Endodermal cell (in vitro differentiated cells): ENCODE measurements at regions not wholly inside any gene's neighbourhood (a gene's known extent, or its start where the extent isn't known, plus 50 kb on each side); places are given as distances from the start of the nearest gene placed in this dataset.

Experiments used
- DNase-seq: peaks from one replicate; pipeline ENCODE4 v3.0.0-alpha.2; 2017
- H3K27ac ChIP-seq: 2 replicates; pipeline ENCODE4 v1.5.1; 2013; ENCODE audit warnings: mild to moderate bottlenecking, low read depth, low read length, moderate library complexity
- H3K27me3 ChIP-seq: 2 replicates; pipeline ENCODE4 v1.6.1; 2013; ENCODE audit warnings: mild to moderate bottlenecking, low read length, moderate library complexity; ENCODE audit not compliant: insufficient read depth, control insufficient read depth, poor library complexity, severe bottlenecking
- H3K36me3 ChIP-seq: 2 replicates; pipeline ENCODE4 v1.7.0; 2013; ENCODE audit warnings: mild to moderate bottlenecking, low read length, moderate library complexity; ENCODE audit not compliant: control insufficient read depth, insufficient read depth
- H3K4me1 ChIP-seq: one replicate; pipeline ENCODE4 v1.7.0; 2013; ENCODE audit warnings: low read length; ENCODE audit not compliant: control insufficient read depth, insufficient read depth
- H3K4me3 ChIP-seq: 2 replicates; pipeline ENCODE4 v1.5.1; 2013; ENCODE audit warnings: mild to moderate bottlenecking, low read length, moderate library complexity
- H3K9ac ChIP-seq: 2 replicates; pipeline ENCODE4 v1.6.1; 2013; ENCODE audit warnings: mild to moderate bottlenecking, low read length, moderate library complexity; ENCODE audit not compliant: poor library complexity, severe bottlenecking; ENCODE audit errors: extremely low read depth
- H3K9me3 ChIP-seq: 2 replicates; pipeline ENCODE4 v1.6.1; 2013; ENCODE audit warnings: mild to moderate bottlenecking, low read length, moderate library complexity; ENCODE audit not compliant: control insufficient read depth
- H3K27ac Mint-ChIP-seq: 2 replicates; pipeline ENCODE4 v1.8.0; 2020; ENCODE audit warnings: mixed read lengths
- H3K27me3 Mint-ChIP-seq: 2 replicates; pipeline ENCODE4 v1.8.0; 2021; ENCODE audit warnings: mild to moderate bottlenecking, mixed read lengths; ENCODE audit not compliant: insufficient read depth
- H3K36me3 Mint-ChIP-seq: 2 replicates; pipeline ENCODE4 v1.8.0; 2020; ENCODE audit warnings: low read depth, mixed read lengths
- H3K4me1 Mint-ChIP-seq: 2 replicates; pipeline ENCODE4 v1.8.0; 2020; ENCODE audit warnings: mixed read lengths
- H3K4me3 Mint-ChIP-seq: 2 replicates; pipeline ENCODE4 v1.8.0; 2020; ENCODE audit warnings: mild to moderate bottlenecking, moderate library complexity, mixed read lengths
- H3K9me3 Mint-ChIP-seq: 2 replicates; pipeline ENCODE4 v1.8.0; 2020; ENCODE audit warnings: mild to moderate bottlenecking, mixed read lengths
- CTCF ChIP-seq: fragments of 200-600 bp; sonication (generic); conservative IDR thresholded peaks from 2 replicates; pipeline ENCODE4 v1.5.0; 2021; ENCODE audit warnings: antibody characterized with exemption, mild to moderate bottlenecking
- WGBS, 2 experiments: methylation state at CpG; one replicate each; pipeline versions ENCODE4 v1.1.5 to v1.1.7; 2013; ENCODE audit warnings: missing lambda C conversion rate in 2 of 2, mixed read lengths in 1 of 2; ENCODE audit not compliant: insufficient coverage in 1 of 2, insufficient read length in 1 of 2; 5-methylcytosine and 5-hydroxymethylcytosine counted together

- Mint-ChIP-seq H3K4me1 (peaks cover 8% of the 10 kb centered on the region), H3K9me3 (peaks cover 9% of the 10 kb centered on the region), H3K27ac (no peak overlapping the region), H3K27me3 (no peaks in the 10 kb centered on the region), H3K4me3 (no peak overlapping the region), H3K36me3 (no peaks in the 10 kb centered on the region)
- no peak overlapping the region for H3K9ac ChIP-seq
- peaks cover 8% of the 10 kb centered on the region for H3K27me3 ChIP-seq
- no peaks in the 10 kb centered on the region for H3K36me3 ChIP-seq
- DNase-seq, result no peak
- TF ChIP-seq CTCF, result no peak
- no peaks in the 10 kb centered on the region for H3K4me1 ChIP-seq
- peaks cover 9% of the 10 kb centered on the region for H3K9me3 ChIP-seq
- no peak overlapping the region for H3K4me3 ChIP-seq
- WGBS, 2 experiments, result 96 to 100% methylated on average over 3 to 4 of the region's 4 CpGs
- no peak overlapping the region for H3K27ac ChIP-seq
These were observed 176.3 kb upstream of the LPP start for GRCh38 chr3:187977659-187978058.

DNA sequence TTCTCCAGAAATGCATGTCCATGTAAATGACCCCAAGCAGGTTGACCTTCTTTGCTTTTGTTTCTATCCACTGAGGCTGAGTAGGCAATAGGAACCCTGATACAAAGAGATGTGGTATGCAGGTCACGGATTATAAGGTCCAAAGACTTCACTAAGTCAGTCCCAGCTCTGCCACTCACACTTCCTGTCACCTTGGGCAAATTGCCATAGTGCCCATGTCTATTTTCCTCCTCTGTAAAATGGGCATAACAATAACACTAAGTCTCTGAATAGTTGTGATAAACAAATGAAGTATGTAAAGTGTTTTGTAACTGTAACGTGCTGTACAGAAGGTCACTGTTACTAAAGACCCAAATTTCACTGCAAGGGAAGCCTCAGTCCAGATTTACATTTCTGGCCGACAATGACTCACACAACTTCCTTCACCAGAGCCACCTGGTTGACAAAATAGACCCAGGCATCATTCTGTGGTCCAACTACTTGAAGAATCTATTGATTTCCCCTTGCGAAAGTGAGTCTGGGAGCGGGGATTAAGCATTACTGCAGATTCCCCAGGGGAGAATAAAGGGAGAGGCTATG, 175.4 kb upstream of the LPP start:
- Histone ChIP-seq H3K4me3 (no peak overlapping the region), H3K9ac (no peak overlapping the region), H3K36me3 (no peaks in the 10 kb centered on the region), H3K9me3 (peaks cover 9% of the 10 kb centered on the region), H3K27me3 (peaks cover 8% of the 10 kb centered on the region), H3K27ac (no peak overlapping the region), H3K4me1 (no peaks in the 10 kb centered on the region)
- H3K27ac Mint-ChIP-seq, result no peak overlapping the region
- TF ChIP-seq CTCF, result no peak
- 79 to 84% methylated on average over 5 of the region's 5 CpGs for WGBS, 2 experiments
- no peaks in the 10 kb centered on the region for H3K36me3 Mint-ChIP-seq
- DNase-seq, result no peak
- H3K4me3 Mint-ChIP-seq, result no peak overlapping the region
- H3K9me3 Mint-ChIP-seq, result peaks cover 9% of the 10 kb centered on the region
- no peaks in the 10 kb centered on the region for H3K27me3 Mint-ChIP-seq
- H3K4me1 Mint-ChIP-seq, result peaks cover 8% of the 10 kb centered on the region

- no peak overlapping the region for H3K9ac ChIP-seq
- no peaks in the 10 kb centered on the region for H3K4me1 ChIP-seq
- Mint-ChIP-seq H3K27me3 (no peaks in the 10 kb centered on the region), H3K4me1 (peaks cover 5% of the 10 kb centered on the region), H3K9me3 (peaks cover 9% of the 10 kb centered on the region), H3K4me3 (no peak overlapping the region), H3K27ac (no peak overlapping the region), H3K36me3 (no peaks in the 10 kb centered on the region)
- H3K4me3 ChIP-seq, result no peak overlapping the region
- DNase-seq, result no peak
- H3K27me3 ChIP-seq, result peaks cover 8% of the 10 kb centered on the region
- H3K36me3 ChIP-seq, result no peaks in the 10 kb centered on the region
- H3K9me3 ChIP-seq, result peaks cover 9% of the 10 kb centered on the region
- H3K27ac ChIP-seq, result no peak overlapping the region
- TF ChIP-seq CTCF, result no peak
- 93 to 100% methylated on average over 2 of the region's 2 CpGs for WGBS, 2 experiments
These were observed 174.4 kb upstream of the LPP start for GRCh38 chr3:187979564-187979963.
